Activated CD4-positive, alpha-beta T cell treated with anti-CD3 and anti-CD28 coated beads, Interleukin-2, amount 50 U/mL, for 16 hours (primary cell): ENCODE measurements at regions not wholly inside any gene's neighbourhood (a gene's known extent, or its start where the extent isn't known, plus 50 kb on each side); places are given as distances from the start of the nearest gene placed in this dataset.

ENCODE experiments used
- DNase-seq: peaks from one replicate; pipeline ENCODE4 v3.0.0-alpha.2; 2020

- DNase-seq, result no peak
Measured at GRCh38 chr7:98679741-98680140, 62.7 kb downstream of the NPTX2 start.

- no peak for DNase-seq
Measured at GRCh38 chr7:98681511-98681910, 64.4 kb downstream of the NPTX2 start.

- DNase-seq, result no peak
Measured at GRCh38 chr7:98681951-98682350, 64.9 kb downstream of the NPTX2 start.

- DNase-seq, result no peak
Measured at GRCh38 chr7:98683514-98683913, 66.4 kb downstream of the NPTX2 start.

- DNase-seq, result no peak
Measured at GRCh38 chr7:98685541-98685940, 68.5 kb downstream of the NPTX2 start.

- no peak for DNase-seq
Measured at GRCh38 chr7:98686466-98687080, 69.5 kb downstream of the NPTX2 start.

GRCh38 chr7:98687111-98687751, 70.1 kb downstream of the NPTX2 start:
- no peak for DNase-seq

- DNase-seq, result no peak
Measured at GRCh38 chr7:98691619-98692018, 74.5 kb downstream of the NPTX2 start.

GRCh38 chr7:98697083-98697482, 80.0 kb downstream of the NPTX2 start:
- DNase-seq, result no peak

- DNase-seq, result no peak
Measured at GRCh38 chr7:98697485-98698240, 80.6 kb downstream of the NPTX2 start.

- no peak for DNase-seq
Measured at GRCh38 chr7:98698976-98699375, 81.9 kb downstream of the NPTX2 start.

GRCh38 chr7:98700533-98700932, 83.4 kb downstream of the NPTX2 start:
- DNase-seq, result no peak

- no peak for DNase-seq
Measured at GRCh38 chr7:98701372-98701771, 84.3 kb downstream of the NPTX2 start.

- DNase-seq, result no peak
Measured at GRCh38 chr7:98702021-98702420, 84.9 kb downstream of the NPTX2 start.

- no peak for DNase-seq
Measured at GRCh38 chr7:98703916-98704315, 86.8 kb downstream of the NPTX2 start.

GRCh38 chr7:98705626-98706025, 88.5 kb downstream of the NPTX2 start:
- DNase-seq, result no peak

- DNase-seq, result no peak
Measured at GRCh38 chr7:98707076-98707475, 90.0 kb downstream of the NPTX2 start.

- DNase-seq, result no peak
Measured at GRCh38 chr7:98711945-98712344, 94.9 kb downstream of the NPTX2 start.

- DNase-seq, result no peak
Measured at GRCh38 chr7:98713165-98713810, 96.2 kb downstream of the NPTX2 start.

- no peak for DNase-seq
Measured at GRCh38 chr7:98719396-98719795, 102.3 kb downstream of the NPTX2 start.

GRCh38 chr7:98722402-98722801, 105.3 kb downstream of the NPTX2 start:
- no peak for DNase-seq

GRCh38 chr7:98724591-98724990, 107.5 kb downstream of the NPTX2 start:
- no peak for DNase-seq

GRCh38 chr7:98727146-98727709, 110.1 kb downstream of the NPTX2 start:
- no peak for DNase-seq
